GM19240 (cell line): ENCODE measurements at regions not wholly inside any gene's neighbourhood (a gene's known extent, or its start where the extent isn't known, plus 50 kb on each side); places are given as distances from the start of the nearest gene placed in this dataset.

ENCODE experiments used
- DNase-seq: peaks from one replicate; pipeline ENCODE4 v3.0.0; 2011; ENCODE audit warnings: low spot score; ENCODE audit not compliant: insufficient read length

DNA sequence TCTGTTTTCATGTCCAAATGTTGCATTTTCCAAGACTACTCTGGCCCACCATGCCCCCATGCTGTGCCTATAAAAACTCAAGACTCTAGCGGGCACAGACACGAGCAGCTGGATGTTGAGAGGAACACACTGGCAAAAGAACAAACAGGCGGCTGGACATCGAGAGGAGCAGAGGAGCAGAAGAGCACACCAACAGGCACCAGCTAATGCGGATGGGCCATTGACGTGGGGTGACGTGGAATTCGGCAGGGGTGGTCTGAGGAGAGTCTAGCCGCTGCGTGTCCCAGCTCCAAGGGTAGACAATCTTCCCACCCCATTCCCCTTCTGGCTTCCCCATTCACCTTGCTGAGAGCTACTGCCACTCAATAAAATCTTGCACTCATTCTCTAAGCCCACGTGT is 54.4 kb upstream of the SMIM30 start:
- DNase-seq: no peak

- no peak for DNase-seq
Measured at GRCh38 chr7:113170591-113170990, 52.2 kb upstream of the SMIM30 start.
